RPMI8226 (cell line): ENCODE measurements at regions not wholly inside any gene's neighbourhood (a gene's known extent, or its start where the extent isn't known, plus 50 kb on each side); places are given as distances from the start of the nearest gene placed in this dataset.
A peak's percentile ranks its signal among the peaks of the same experiment; 100 is the strongest.
"Not testable (repeated sequence)": the region's sequence is repeated elsewhere in the genome, so short reads cannot be mapped to it uniquely, and the experiment has no call there.

Experiments used
- DNase-seq: peaks from one replicate; pipeline ENCODE4 v3.0.0-alpha.2; 2015

DNA sequence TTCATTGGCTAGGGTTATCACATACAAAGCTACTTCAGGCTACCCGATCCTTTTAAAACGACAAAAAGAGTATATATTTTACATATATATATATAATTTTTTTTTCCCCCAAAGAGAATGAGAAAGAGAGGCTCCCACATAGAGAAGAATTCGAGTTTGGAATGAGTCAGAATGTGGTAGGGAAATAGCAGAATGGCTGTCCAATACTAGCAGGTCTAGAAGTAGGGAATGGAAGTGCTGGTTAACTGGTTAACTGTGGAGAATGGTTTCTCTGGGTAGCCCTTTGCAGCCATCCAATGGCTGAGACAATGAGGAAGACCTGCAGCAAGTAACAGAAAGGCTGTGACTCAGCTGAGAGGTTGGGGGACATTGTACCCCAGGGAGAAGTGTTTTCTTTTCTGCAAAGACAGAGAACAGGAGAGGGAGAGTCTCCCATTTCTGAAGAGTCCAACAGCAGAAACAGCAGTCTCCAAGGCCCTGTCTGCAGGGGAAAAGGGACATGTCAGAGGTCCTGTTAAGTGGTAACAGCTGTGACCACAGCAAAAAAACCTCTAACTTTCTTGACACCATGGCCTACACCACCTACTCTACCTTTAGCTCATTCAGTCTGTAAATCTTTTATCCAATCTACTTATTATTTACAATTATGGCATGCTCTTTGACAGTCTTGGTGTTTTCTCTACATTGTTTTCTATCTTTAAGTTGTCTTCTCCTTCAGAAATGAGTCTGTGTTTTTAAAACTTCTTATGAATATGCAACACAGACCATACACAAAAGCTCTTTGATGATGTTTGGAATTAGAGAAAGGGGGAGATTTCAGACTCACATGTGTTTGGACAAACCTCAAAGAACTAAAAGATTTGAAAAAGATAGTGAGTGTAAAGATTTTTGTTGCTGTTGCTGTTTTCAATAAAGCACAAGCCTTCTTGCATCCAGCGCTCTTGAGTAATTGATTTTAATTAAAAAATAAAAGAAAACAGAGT is 116.1 kb upstream of the SLC7A14 start:
- DNase-seq: no peak

DNA sequence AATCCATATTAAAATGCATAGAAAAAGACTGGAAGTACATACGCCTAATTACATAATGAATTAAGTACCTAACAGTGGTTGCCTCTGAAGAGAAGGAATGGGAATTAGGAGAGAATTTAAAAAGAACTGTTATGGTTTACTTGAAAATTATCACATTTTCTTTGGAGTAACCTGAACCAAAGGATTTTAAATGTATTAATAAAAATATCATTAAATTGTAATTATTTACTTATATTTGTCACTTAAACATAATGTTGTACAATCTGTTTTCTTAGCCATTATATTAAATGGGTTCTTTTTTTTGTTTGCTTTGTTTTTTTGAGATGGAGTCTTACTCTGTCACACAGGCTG is 114.2 kb upstream of the SLC7A14 start:
- no peak for DNase-seq

DNA sequence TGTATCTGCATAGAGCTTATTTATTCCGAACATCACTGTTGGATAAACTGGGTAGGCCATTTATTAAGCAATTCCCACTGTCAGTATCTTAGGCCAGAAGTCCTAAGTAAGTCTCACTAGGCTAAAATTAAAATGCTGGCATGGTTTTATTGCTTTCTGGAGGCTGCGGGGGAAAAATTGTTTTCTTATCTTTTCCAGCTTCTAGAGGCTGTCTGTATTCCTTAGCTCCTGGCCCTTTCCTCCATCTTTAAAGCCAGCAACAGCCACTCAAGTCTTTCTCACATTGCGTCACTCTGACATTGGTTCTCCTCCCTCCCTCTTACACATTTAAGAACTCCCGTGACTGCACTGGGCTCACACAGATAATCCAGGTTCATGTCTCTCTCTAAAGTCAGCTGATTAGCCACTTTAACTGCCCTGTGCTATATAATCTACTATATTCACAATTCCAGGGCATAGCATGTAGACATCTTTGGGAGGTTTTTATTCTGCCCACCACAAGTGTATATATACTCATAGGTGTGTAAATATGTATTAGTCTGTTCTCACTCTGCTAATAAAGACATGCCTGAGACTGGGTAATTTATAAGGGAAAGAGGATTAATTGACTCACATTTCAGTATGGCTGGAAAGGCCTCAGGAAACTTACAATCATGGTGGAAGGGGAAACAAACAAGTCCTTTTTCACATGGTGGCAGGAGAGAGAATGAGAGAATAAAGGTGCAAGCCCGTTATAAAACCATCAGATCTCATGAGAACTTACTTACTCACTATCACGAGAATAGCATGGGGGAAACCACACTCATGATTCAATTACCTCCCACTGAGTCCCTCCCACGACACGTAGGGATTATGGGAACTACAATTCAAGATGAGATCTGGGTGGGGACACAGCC is 113.5 kb upstream of the SLC7A14 start:
- DNase-seq: no peak

DNA sequence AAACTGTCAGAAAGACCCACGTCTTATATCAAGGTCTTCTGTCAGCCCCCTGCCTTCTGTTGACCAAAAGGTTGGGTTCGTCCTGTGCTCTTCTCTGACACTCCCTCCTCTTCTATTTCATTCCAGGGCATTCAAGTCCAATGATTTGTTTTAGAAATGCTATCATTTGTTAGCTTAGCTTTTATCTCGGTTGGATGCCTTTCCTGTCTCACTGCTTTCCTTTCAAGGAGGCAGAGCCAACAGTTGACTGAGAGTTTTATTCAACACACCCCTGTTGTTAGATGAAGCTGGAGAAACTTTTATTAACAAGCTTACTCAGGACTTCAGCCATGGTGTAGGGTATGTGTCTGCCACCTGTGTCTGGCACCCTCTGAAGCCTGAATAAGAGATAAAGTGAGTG is 112.0 kb upstream of the SLC7A14 start:
- no peak for DNase-seq

DNA sequence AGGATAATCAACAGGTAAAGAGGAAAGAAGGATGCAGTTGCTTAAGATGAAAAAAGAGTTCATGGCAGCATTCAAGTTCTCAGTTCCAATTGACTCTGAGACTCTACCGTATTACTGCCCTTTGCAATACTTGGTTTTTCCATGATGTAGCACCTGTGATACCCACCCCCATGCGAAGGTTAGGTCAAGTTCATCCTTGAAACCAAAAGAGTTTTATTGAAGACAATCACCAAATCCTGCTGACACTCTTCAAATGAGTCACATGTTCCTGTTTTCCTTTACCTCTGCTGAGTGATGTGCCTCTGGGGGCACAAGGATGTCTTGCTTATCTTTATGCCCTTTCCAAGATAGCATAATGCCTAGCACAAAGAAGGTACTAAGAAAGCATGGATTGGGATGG is 111.3 kb upstream of the SLC7A14 start:
- no peak for DNase-seq

DNA sequence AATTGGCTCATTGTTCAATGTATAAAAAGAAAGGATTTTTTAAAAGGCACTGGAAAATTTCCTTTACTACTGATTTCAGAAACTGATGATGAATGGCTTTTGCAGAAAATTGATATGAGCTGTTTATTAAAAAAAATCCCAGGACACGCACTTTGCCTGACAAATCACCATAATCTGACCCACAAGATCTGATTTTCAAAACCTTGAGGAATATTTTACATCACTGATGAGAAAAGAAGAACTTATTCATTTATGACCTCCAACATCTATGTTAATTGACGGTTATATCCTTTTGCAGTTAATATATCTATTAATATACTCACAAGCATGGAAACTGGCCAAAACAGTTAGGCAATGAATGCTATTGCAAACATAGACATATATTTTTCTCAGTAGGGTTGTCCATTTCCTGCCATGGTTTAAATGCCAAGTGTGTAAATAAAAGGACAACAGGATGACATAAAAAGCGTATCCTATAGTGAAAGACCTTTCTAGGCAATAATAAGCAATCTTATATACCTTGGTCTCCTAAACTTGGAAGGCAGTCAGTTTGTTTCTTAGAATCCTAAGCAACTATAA is 109.7 kb upstream of the SLC7A14 start:
- DNase-seq: no peak

DNA sequence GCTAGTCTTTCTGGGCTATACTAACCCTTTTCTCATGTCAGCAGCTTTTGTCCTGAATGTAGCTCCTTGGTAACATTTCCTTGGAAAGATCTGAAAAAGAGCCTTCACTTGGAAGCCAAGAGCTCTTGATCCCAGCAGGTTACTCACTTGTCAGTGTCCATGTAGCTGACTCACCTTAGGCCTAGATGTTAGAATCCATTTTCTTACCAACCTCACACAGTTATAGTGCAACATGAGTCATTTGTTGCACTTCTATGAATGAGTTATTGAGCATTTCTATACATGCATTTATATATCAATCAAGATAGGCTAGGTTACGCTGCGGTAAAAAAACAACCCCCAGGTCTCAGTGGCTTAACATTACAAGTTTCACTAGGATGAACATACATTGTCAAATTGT is 106.8 kb upstream of the SLC7A14 start:
- DNase-seq: no peak

DNA sequence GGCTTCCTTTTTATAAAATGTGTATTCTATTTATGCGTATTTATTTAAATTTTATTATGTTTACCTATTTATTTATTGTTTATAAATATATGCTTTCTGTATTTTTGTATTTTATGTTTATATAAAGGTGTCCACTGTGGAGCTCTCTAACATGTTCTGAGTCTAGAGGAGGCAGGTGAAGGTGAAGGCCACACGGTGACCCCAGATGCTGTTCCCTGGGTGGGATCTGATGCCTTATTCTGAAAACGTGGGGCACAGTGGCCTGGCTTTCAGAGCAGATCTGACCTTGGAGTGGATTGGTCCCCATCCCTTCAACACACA is 104.7 kb upstream of the SLC7A14 start:
- DNase-seq: no peak

DNA sequence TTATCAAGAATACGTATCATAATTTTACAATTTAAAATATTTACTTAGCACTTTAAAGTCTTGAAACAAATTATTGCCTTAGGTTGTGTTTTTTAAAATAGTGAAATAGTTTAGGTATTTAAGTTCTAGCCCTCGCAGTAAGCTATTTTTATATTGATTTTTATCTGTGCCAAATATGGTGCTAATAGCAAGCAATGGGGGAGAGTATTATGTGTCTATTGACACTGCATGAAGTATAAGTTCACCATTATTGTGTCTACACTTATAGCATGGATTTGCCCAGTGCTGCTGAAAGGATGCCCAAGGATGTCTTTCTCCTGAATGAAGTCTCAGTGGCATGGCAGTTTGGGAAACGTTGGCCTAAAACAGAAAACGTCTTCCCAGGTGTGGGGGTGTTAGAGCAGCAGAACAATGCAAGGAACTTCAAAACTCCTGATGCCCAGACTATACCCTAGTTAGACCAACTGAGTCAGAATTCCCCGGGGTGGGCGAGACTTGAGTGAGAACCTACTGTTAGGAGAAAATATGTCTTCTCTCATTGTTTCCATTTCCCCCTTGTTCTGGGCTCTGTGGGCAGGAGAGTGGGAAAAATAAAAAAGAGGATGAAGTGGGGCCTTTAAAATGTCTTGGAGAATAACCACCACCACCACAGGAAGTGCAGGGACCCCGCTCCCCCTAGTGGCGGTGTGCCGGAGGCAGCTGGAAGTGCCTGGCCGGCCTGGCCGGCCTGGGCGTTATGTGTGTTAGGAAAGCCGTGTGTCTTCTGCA is 104.2 kb upstream of the SLC7A14 start:
- DNase-seq: peak; percentile 75

DNA sequence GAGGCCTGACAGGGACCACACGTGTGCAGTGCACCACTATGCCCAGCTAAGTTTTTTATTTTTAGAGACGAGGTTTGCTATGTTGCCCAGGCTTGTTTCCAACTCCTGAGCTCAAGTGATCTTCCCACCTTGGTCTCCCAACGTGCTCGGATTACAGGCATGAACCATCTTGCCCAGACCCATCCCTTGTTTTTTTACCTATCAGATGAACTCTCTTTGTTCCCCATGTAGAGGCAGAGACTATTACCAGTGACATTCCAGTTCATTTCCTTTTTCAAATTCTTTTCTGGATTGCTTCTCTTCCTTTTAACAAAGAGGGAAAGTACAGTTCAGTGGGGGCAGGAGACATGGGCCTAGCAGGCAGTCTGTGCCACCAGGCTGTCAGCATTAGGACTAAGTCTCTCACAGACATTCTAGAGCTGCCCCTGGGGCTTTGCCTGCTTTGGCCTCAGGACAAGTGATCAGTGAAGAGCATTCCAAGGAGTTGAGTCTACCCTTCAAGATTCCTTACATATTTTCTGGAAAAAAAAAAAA is 103.5 kb upstream of the SLC7A14 start:
- no peak for DNase-seq

DNA sequence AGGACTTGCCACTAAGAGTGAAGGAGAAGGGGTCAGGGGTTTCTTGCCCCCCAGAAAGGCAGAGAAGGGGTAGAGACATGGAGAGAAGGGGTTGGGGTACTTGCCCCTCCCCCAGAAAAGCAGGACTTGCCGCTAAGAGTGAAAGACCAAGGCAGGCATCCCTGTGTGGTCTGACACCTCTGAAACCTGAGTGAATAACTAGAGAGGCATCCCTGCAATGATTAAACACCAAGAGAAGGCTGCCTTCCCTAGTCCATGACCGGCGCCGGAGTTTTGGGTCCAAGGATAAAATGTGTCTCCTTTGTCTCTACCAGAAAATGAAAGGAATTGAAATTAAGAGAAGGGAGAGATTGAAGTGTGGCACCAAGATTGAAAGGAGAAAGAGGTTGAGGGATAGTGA is 102.3 kb upstream of the SLC7A14 start:
- not testable (repeated sequence) for DNase-seq

DNA sequence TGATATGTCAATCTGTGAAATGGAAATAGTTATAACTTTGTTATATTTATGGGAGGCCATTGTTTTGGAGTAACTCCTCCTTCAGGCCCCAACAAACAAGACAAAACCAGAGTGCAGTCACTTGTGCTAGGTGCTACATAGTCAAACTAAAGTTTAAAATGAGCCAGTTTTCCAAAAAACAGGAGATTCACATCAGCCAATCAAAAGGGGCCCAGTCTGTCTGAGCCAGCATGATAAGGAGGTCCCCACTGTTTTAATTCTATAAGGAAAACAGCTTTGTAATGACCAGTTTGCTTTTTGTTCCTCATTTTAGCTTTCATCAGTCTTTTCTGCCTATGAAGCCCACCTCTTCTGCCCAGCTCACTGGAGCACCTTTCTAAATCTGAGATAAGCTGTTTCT is 94.7 kb upstream of the SLC7A14 start:
- DNase-seq: no peak

DNA sequence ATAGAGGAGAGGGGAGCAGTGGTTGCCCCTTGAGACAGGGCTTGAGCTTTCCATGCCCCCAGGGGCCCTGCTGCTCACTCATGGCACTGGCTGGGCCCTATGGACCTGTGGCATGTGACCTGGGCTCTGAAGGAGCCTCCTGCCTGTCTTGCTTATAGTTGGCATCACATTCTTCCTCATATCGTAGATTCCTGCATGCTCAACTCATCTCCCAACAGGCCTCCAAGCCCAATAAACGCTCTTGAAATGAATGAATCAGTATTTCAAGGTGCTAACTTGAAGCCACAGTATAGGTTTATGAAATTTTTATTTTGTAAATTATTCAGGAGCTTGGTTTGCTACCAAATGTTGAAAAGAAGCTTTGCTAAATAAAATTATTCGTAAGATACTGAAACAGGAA is 93.3 kb upstream of the SLC7A14 start:
- DNase-seq: no peak

DNA sequence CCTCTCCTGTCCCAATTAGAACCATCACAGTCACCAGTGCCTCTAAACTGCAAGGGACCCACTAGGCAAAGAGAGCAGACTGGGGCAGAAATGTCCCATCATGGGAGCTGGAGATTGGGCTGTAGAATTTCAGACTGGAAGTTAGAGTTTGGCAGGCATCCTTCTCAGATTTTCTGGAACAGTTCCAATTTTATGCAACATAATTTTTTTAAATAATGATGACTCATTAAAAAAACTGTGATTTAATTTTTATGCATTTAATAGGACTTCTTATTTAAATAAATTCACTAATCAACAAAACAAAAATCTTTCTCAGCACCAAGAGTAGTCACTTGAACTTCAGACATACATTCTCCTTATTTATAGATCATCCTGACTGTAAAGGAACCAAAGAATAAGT is 84.6 kb upstream of the SLC7A14 start:
- no peak for DNase-seq

DNA sequence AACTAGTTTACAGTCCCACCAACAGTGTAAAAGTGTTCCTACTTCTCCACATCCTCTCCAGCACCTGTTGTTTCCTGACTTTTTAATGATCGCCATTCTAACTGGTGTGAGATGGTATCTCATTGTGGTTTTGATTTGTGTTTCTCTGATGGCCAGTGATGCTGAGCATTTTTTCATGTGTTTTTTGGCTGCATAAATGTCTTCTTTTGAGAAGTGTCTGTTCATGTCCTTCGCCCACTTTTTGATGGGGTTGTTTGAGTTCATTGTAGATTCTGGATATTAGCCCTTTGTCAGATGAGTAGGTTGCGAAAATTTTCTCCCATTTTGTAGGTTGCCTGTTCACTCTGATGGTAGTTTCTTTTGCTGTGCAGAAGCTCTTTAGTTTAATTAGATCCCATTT is 77.1 kb upstream of the SLC7A14 start:
- DNase-seq: not testable (repeated sequence)

DNA sequence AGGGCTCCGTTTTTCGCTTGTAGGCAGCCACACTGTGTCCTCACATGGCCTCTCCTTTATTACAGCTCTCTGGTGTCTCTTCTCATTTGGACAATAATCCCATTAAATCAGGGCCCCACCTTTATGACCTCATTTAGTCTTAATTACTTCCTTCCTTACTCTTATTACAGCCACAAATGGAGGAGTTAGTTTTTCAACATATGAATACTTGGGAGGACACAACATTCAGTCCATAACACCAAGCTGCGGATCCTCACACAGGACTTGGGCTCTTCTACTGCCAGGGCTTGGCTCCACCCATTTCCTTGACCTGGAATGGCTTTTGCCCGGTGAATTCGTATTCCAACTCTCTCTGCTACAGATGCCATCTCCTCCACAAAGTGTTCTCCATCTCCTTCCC is 74.3 kb upstream of the SLC7A14 start:
- DNase-seq: no peak

DNA sequence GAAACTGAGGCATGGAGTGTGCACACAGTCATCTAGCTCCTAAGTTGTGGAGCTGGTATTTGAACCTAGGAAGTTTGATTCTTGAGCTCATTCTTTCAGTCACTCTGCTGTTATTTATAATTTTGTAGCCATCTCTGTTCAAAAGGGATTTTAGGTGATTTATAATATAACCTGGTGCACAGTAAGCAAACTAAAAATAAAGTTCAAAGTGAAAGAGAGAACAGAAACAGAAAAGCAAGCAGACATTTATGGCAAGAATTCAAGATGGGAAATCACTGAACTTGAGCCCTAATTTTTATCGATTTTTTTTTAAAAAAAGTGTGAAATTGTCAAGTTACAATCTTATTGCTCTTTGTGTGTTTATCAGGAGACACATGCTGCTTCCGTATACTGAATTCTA is 71.4 kb upstream of the SLC7A14 start:
- no peak for DNase-seq

DNA sequence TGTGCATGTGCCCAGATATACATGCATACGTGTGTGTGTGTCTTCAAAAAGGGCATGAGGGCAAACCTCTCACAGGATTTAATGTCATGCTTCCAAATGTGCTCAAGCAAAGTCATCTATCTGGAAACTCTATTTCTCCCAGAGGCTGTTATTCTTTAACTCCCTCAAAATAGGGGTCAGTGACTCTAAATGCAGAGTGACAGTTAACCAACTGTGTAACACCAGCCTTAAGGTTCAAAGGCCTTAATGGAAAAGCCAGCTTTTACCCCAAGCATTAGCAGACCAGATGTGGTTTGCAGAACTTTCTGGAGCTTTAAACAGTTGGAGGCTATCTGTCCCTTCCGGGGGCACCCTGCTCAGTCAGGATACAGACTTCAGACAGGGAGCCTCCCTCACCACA is 70.4 kb upstream of the SLC7A14 start:
- no peak for DNase-seq

DNA sequence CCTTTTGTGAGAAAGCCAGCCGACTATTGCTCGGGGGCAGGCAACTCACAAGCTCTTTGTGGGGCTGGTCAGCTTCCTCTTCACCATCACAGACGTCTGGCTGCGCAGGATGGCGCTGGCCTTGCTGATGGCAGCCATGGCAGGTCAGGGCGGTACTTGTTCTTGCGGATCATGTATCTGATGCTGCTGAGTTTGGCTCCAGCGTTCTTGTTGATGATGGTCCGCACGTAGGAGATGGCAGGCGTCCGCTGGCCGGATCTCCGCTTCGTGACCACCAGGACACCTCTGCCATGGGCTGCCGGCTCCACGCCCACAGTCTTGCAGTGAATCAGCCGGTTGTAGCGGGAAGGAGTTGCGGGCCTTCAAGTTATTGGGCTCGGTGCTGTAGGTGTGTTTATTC is 67.9 kb upstream of the SLC7A14 start:
- DNase-seq: no peak

DNA sequence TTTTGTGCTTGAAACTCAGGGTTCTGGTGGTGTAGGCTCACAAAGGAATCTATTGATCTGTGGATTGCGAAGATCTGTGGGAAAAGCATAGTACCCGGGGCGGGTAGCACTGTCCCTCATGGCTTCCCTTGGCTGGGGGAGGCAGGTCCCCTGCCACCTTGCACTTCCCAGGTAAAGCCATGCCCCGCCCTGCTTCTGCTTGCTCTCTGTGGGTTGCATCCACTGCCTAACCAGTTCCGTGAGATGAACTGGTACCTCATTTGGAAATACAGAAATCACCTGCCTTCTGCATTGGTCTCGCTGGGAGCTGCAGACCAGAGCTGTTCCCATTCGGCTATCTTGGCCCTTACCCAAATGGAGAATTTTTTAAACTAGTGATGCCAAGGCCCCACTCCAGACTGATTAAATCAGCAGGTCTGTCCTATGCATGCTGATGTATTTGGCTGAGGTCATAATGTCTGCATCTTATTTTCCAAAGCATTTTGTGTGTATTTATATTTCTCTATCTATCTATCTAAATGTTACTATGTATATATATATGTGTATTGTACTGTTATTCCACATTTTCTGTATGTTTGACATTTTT is 65.5 kb upstream of the SLC7A14 start:
- DNase-seq: no peak

DNA sequence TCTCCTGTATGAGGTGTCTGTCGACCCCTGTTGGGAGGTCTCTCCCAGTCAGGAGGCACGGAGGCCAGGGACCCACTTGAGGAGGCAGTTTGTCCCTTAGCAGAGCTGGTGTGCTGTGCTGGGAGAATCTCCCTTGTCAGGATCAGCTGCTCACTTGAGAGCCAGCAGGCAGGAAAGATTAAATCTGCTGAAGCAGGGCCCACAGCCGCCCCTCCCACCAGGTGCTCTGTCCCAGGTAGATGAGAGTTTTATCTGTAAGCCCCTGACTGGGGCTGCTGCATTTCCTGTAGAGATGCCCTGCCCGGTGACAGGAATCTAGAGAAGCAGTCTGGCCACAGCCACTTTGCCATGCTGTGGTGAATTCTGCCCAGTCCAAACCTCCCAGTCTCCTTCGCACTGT is 64.7 kb upstream of the SLC7A14 start:
- not testable (repeated sequence) for DNase-seq

DNA sequence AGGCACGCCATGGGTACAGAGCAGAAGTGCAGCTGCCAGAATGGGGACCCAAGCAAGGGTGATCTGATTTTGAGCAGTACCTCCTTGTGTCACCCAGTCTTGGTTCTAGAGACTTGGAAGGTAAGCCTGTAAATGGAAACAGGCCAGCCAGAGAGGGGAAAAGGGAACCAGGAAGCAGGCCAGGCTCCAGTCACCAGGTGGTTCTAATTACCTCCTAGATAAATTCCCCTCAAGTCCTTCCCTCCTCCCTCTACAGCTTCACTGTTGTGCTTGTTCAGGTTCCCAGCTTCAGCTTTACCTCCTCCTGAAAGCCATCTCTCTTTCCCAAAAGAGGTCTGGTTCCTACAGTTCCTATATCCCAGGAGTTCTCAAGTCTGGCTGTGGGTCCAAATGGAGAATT is 58.8 kb upstream of the SLC7A14 start:
- no peak for DNase-seq
